ENCODE measurements at regions not wholly inside any gene's neighbourhood (a gene's known extent, or its start where the extent isn't known, plus 50 kb on each side); places are given as distances from the start of the nearest gene placed in this dataset.
A peak's percentile ranks its signal among the peaks of the same experiment; 100 is the strongest.
"Not testable (repeated sequence)": the region's sequence is repeated elsewhere in the genome, so short reads cannot be mapped to it uniquely, and the experiment has no call there.

DNA sequence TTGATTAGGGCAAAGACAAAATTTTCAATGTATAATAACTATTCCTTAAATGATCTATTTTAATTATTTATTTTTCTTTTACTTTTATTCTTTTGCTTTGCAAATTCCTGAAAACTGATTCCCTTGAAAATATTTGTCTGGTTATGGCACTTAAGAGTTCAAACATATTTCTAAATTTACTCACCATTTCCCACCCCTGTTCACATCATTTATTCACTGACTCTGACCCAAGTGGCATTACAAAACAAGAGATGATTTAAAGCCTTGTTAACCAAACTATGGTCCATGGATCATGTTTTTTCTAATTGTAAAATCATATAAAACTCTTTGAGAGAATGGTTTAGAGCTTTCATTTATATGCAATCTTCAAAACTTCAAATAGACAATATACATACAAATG lies 1256.1 kb upstream of the LRRN3 start:
- DNase-seq, result no peak

DNA sequence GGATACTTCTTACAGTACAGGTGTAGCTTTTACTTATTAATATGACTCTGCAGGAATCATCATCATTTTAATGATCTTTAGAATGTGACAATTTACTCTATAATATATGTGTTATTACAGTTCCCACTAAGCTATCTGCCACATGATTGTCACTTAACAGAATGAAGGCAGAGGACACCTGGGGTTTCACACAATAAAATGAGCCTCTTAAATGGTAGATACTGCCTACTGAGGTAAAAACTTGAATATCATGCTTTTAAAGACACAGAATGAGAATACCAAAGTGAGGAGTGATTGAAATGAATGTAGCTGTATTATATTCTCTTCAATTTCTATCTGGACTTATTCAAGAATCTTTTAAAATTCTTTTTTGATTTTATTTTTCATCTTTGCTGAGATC lies 1255.3 kb upstream of the LRRN3 start:
- DNase-seq, result no peak

DNA sequence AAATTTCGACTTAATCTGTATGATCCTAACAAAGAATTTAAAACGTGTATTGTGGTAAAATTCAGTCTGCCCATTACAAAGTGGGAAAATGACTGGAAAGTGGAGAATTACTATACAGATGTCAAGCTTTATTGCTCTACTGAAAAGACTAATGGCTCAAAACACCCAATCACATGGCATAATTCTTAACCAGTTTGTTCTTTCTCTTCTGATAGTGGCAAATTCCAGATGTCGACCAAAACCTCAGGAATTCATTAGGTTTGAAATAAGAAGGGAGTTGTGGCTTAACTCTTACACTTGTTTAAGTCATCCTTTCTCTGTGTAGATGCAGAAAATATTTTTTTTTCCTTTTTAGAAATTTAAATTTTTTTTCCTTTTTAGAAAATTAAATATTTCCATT lies 1254.9 kb upstream of the LRRN3 start:
- no peak for DNase-seq

GRCh38 chr7:109842386-109842785 lies 1248.5 kb upstream of the LRRN3 start:
- DNase-seq, result no peak

DNA sequence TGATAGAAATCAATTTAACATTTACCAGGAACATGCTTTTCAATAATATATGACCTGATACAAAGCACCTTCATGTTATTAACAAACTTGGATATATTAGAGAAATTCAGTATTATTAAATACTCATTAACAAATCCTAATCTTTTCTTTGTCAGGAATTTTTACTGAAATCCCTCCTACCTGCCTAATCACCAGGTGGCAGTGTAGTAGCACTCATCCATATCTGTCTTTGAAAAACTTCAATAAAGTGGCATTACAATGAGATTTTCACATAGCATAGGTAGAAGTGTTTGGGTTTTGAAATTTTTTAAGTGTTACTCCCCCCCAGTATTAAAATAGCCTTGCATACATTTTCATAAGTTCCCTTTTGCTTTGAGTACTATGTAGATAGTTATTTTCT lies 1246.6 kb upstream of the LRRN3 start:
- peak; percentile 10 for DNase-seq

- no peak for DNase-seq
Measured at GRCh38 chr7:109864230-109864629, 1226.7 kb upstream of the LRRN3 start.

- no peak for DNase-seq
Measured at GRCh38 chr7:109868215-109868860, 1222.6 kb upstream of the LRRN3 start.

- no peak for DNase-seq
Measured at GRCh38 chr7:109873296-109873695, 1217.6 kb upstream of the LRRN3 start.

- DNase-seq, result no peak
Measured at GRCh38 chr7:109879287-109879828, 1211.6 kb upstream of the LRRN3 start.

DNA sequence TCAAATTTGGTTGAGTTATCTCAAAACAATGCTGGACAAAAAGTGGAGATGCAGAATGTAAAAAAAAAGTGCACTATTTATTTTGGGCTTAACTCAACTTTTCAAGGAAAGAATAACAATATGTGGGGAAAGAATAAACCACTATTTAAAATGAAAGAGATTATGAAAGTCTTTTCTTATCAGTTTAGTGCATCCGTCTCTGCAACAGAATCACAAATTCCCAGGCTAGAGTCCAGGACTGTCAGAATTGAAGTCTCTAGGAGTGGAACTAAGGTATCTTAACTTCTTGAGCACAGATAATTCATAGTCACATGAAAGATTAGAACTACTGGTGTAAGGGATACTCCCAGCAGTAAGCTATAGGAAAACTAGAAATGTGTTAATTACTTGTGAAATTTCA lies 1200.3 kb upstream of the LRRN3 start:
- DNase-seq, result no peak

DNA sequence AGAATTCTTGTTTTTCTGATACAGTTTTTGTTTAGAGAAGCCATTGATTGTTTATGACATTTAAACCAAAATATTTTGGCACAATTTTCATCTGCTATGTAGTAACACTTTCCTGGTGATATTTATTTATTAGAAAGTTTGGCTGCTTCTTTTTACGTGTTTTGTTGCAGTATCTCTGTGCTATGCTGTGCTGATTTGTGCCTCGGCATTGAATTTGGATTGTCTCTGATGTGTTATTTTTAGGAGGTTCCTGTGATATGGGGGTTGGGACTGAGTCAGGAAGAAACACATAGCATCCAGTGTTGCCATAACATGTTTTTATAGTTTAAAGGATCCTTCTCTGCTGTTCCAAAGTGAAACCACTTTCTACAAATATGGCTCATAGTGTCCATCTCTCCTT lies 1197.7 kb upstream of the LRRN3 start:
- no peak for DNase-seq

DNA sequence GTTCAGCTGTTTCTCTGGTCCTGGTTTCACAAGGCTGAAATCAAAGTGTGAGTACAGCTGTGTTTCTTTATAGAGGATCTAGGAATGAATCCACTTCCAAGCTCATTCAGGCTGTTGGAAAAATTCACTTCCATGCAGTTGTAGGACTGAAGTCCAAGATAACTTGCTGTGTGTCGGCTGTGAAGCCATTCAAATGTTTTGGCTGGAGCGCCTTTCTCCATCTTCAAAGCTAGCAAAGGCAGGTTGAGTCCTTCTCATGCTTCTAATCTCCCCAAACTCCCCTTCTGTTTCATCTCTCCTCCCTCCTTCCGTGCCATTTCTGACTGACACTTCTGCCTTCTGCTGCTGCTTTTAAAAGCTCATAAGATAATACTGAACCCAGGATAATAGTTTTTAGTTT lies 1195.4 kb upstream of the LRRN3 start:
- DNase-seq, result no peak

DNA sequence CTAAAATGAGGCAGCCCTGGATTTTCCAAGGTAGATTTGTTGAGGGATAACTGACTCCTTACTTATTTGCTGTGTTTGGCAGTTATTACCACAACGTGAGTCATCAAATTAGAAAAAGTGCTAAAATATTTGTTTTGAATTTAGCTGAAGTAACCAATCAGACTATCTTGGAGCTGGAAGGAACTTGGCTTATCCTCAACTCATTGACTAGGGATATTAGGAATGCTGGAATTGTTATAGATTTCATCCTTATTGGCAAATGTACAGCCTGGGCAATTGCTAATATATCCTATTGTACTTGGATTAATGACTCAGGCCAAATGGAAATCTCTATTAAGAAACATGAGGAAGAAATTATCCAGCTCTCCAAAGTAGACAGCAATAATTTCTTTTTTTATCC lies 1189.0 kb upstream of the LRRN3 start:
- no peak for DNase-seq

DNA sequence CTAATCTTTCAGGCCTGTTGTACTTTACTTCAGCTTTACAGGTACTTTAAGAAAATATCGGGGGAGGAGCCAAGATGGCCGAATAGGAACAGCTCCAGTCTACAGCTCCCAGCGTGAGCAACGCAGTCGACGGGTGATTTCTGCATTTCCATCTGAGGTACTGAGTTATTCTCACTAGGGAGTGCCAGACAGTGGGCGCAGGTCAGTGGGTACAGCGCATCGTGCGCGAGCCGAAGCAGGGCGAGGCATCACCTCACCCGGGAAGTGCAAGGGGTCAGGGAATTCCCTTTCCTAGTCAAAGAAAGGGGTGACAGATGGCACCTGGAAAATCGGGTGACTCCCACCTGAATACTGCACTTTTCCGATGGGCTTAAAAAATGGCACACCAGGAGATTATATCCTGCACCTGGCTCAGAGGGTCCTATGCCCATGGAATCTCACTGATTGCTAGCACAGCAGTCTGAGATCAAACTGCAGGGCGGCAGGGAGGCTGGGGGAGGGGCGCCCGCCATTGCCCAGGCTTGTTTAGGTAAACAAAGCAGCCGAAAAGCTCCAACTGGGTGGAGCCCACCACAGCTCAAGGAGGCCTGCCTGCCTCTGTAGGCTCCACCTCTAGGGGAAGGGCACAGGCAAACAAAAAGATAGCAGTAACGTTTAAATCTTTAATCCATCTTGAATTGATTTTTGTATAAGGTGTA lies 1185.4 kb upstream of the LRRN3 start:
- DNase-seq, result not testable (repeated sequence)

- no peak for DNase-seq
Measured at GRCh38 chr7:109915670-109916069, 1175.3 kb upstream of the LRRN3 start.

- DNase-seq, result no peak
Measured at GRCh38 chr7:109926738-109927137, 1164.2 kb upstream of the LRRN3 start.

DNA sequence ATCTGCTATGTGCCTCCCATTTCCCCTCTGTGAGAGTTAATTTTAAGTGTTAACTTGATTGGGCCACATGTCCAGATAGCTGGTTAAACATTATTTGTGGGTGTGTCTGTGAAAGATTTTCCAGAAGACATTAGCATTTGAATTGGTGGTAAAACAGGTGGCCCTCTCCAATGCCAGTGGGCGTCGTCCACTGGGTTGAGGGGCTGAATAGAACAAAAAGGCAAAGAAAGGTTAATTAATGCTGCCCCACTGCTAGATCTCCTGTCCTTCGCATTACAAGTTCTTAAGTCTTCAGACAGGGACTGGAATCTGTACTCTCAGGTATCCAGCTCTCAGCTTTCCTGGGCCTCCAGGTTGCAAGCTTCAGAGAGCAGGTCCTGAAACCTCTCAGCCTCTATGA lies 1160.9 kb upstream of the LRRN3 start:
- DNase-seq, result no peak

DNA sequence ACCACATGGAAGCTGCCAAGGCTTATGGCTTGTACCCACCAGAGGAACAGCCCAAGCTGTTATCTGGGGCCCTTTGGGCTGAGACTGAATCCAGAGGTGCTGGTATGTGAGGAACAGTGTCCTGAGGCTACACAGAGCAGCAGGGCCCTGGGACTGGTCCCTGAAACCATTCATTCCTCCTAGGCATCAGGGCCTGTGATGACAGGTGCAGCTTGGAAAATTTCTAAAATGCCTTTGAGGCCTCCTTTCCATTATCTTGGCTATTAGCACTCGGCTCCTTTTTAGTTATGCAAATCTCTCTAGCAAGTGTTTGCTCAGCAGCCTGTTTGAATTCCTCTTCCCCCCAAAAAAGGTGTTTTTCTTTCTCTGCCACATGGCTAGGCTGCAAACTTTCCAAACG lies 1151.7 kb upstream of the LRRN3 start:
- no peak for DNase-seq

DNA sequence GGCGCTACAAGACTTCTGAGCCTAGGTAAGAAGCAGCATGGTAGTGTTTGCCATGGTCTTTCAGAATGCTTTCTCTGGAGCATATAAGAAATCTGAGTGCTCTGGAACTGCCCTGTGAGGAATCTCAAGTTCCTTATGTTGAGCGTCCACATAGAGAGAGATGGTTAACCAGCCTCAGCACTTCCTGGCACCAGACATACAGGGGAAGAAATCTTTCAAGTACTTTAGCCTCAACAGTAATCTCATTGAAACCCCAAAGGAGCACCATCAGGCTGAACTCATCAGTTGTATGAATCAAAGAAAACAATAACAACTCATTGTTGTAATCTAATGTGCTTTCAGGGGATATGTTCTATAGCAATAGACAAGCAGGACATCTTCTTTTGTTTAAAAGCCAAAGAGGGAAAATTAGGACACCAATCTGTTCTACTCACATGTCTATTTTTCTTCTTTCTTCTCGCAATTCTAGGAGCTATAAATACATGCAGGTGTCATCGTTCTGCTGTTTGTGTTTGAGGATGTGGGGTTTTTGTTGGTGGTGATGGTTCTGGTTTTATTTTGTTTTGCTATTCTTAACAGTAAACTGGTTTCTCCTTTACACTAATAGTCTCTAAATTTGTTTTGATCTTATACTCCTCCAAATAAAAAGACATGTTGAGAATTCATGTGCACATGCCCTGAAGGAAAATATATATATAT lies 1145.0 kb upstream of the LRRN3 start:
- no peak for DNase-seq

GRCh38 chr7:109950256-109950655 lies 1140.7 kb upstream of the LRRN3 start:
- no peak for DNase-seq

- DNase-seq, result no peak
Measured at GRCh38 chr7:109950821-109951564, 1139.9 kb upstream of the LRRN3 start.

GRCh38 chr7:109951565-109951928 lies 1139.4 kb upstream of the LRRN3 start:
- DNase-seq, result no peak

DNA sequence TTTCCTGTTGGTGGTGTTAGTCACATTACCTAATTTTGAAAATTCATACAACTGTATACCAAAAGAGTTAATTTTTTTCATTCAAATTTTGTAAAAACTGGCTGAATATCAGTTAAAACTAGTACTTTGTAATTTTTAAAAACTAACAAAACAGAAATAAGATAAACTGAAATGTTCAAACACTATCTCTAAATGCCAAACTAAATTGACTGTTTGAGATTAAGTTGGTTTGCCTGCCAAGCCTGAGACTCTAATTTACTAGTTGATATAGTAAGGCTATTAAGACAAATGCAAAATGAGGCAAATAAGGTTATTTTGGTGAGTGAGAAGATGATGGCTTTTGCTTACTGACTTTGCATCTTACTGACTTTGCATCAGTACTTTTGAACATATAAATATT lies 1134.9 kb upstream of the LRRN3 start:
- DNase-seq, result no peak

Measured in hematopoietic multipotent progenitor cell treated with erythropoietin and hydrocortisone succinate and interleukin-3 and kit ligand, for 4 days (in vitro differentiated cells).